ENCODE measurements at regions not wholly inside any gene's neighbourhood (a gene's known extent, or its start where the extent isn't known, plus 50 kb on each side); places are given as distances from the start of the nearest gene placed in this dataset.

DNA sequence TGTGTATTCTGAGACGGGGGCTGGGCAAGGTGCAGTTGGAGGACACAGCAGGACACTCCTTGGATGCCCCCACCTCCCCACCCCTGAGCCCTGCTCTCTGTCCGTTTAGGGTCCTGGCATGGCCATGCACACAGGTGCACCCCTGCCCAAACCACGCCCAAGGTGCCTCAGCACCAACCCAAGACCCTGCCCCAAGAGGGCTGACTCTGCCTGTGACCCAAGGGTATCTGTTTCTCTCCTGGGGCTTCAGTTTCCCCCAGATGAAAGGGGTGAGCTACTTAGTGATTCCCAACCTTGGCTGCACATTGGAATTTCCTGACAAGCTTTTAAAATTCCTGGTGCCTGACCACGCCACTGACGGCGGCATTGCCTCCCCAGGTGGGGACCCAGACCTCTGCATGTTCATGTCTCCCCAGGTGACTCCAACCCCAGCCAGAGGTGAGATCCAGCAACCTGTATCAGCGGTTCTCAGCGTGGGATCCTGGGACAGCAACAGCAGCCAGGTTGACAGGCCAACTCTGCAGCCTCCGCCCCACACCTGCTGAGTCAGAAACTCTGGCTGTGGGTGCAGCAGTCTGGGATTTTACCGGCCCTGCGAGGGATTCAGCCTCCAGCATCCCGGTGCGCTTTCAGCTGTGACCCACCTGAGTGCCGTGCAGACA, 483.4 kb downstream of the NPHP4 start (continued):
- TF ChIP-seq DPF2 (IDR thresholded peaks at IDR 0.05) (no peak), JUNB (IDR thresholded peaks at IDR 0.05) (no peak), GATAD2B (conservative IDR thresholded peaks at IDR 0.05; ENCODE audit: low read depth) (no peak), RAD21 (IDR thresholded peaks at IDR 0.05; ENCODE audit: insufficient read depth, low read depth, low read length) (no peak)

DNA sequence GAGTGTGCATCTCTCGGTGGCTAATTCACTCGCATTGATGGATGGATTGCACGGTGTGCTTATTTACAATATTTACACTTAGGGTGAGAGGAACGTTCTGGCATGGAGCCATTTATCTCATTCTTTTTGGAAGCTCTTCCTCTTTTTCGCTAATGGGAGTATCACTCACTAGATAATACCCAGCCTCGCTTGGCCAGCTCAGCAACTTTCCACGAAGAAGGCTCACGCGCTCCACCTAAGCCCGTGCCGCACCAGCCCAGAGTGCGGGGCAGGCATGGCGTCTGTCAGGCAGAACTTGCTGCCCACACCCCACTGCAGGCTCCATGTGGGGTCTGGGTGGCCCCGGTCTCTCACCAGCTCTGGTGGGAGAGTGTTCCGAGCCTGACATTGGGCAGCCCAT, 484.9 kb downstream of the NPHP4 start:
- no peaks in the 10 kb centered on the region for H3K4me1 ChIP-seq (ENCODE audit: control insufficient read depth, insufficient read depth, low read length)
- no TSS peak for BruUV-seq (replicated peaks)
- H4K20me1 ChIP-seq (ENCODE audit: control insufficient read depth, insufficient read depth): no peaks in the 10 kb centered on the region
- no peaks in the 10 kb centered on the region for H3K79me2 ChIP-seq (ENCODE audit: control insufficient read depth, insufficient read depth, low read length)
- no peak overlapping the region for H3K4me2 ChIP-seq (ENCODE audit: control insufficient read depth, insufficient read depth)
- DNase-seq (ENCODE audit: low read depth, low spot score): no peak
- no peak overlapping the region for H3K4me3 ChIP-seq
- WGBS (ENCODE audit: insufficient coverage, insufficient replicate concordance, low lambda C conversion rate, missing lambda C conversion rate): 52% methylated on average over 15 of the region's 15 CpGs
- no peaks in the 10 kb centered on the region for H3K9me3 ChIP-seq (replicated peaks; ENCODE audit: control insufficient read depth, insufficient read depth, low read length)
- no peak for ATAC-seq
- no peak for FAIRE-seq
- H2AFZ ChIP-seq (ENCODE audit: control insufficient read depth, low read depth, low read length): no peak overlapping the region
- intact Hi-C loops (cut with micrococcal nuclease; ENCODE audit: unreplicated experiment): no loop called here
- CTCF ChIA-PET: no interaction called here
- in situ Hi-C loops (cut with MboI): loop anchor here (5.0 to 25.0 kb wide), 2 partner anchors 240 to 830 kb away; no protein-coding TSS in a partner anchor
- H3K27ac ChIP-seq (ENCODE audit: control insufficient read depth, insufficient read depth): no peak overlapping the region
- POLR2A ChIA-PET: no interaction called here
- SMC1A ChIA-PET (ENCODE audit: uncharacterized antibody, unreplicated experiment): no interaction called here
- no peak for TF ChIP-seq TCF12 (IDR thresholded peaks at IDR 0.05; ENCODE audit: low read depth, low read length)
- TF ChIP-seq, protein P1, sequence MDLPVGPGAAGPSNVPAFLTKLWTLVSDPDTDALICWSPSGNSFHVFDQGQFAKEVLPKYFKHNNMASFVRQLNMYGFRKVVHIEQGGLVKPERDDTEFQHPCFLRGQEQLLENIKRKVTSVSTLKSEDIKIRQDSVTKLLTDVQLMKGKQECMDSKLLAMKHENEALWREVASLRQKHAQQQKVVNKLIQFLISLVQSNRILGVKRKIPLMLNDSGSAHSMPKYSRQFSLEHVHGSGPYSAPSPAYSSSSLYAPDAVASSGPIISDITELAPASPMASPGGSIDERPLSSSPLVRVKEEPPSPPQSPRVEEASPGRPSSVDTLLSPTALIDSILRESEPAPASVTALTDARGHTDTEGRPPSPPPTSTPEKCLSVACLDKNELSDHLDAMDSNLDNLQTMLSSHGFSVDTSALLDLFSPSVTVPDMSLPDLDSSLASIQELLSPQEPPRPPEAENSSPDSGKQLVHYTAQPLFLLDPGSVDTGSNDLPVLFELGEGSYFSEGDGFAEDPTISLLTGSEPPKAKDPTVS (IDR thresholded peaks at IDR 0.05; ENCODE audit: low read depth, low read length): no peak
- TF ChIP-seq, protein P2, sequence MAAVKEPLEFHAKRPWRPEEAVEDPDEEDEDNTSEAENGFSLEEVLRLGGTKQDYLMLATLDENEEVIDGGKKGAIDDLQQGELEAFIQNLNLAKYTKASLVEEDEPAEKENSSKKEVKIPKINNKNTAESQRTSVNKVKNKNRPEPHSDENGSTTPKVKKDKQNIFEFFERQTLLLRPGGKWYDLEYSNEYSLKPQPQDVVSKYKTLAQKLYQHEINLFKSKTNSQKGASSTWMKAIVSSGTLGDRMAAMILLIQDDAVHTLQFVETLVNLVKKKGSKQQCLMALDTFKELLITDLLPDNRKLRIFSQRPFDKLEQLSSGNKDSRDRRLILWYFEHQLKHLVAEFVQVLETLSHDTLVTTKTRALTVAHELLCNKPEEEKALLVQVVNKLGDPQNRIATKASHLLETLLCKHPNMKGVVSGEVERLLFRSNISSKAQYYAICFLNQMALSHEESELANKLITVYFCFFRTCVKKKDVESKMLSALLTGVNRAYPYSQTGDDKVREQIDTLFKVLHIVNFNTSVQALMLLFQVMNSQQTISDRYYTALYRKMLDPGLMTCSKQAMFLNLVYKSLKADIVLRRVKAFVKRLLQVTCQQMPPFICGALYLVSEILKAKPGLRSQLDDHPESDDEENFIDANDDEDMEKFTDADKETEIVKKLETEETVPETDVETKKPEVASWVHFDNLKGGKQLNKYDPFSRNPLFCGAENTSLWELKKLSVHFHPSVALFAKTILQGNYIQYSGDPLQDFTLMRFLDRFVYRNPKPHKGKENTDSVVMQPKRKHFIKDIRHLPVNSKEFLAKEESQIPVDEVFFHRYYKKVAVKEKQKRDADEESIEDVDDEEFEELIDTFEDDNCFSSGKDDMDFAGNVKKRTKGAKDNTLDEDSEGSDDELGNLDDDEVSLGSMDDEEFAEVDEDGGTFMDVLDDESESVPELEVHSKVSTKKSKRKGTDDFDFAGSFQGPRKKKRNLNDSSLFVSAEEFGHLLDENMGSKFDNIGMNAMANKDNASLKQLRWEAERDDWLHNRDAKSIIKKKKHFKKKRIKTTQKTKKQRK (IDR thresholded peaks at IDR 0.05; ENCODE audit: low read depth, low read length): no peak
- RAD21 ChIA-PET (ENCODE audit: unreplicated experiment): no interaction called here
- H3K9ac ChIP-seq (ENCODE audit: control insufficient read depth, insufficient read depth, low read length): no peak overlapping the region
- no peaks in the 10 kb centered on the region for H3K36me3 ChIP-seq (ENCODE audit: control insufficient read depth in 2 of 2, insufficient read depth in 2 of 2, low read length in 1 of 2)
- H3K27me3 ChIP-seq (replicated peaks in 1 of 2; ENCODE audit: control insufficient read depth in 2 of 2, insufficient read depth in 2 of 2, low read length in 1 of 2): no peaks in the 10 kb centered on the region; a peak in 1 of 4 replicates
